AG04450 (cell line): ENCODE measurements at regions not wholly inside any gene's neighbourhood (a gene's known extent, or its start where the extent isn't known, plus 50 kb on each side); places are given as distances from the start of the nearest gene placed in this dataset.

Experiments
- CTCF ChIA-PET: fragments of 300-600, 350-600 bp; formaldehyde crosslinking; extraction: SDS; loops from one replicate; lab custom pipeline; 2022; ENCODE audit warnings: antibody characterized with exemption, inconsistent platforms; lab: Charles Lee
- POLR2A ChIA-PET: fragments of 350-600 bp; formaldehyde crosslinking; extraction: SDS; loops from one replicate; lab custom pipeline; 2021; ENCODE audit warnings: antibody characterized with exemption, inconsistent platforms; lab: Yijun Ruan, JAX
- DNase-seq: peaks from one replicate; pipeline ENCODE4 v3.0.0-alpha.2; 2011; ENCODE audit warnings: low read depth, low spot score
- H3K27ac ChIP-seq: one replicate; pipeline ENCODE4 v1.5.1; 2012; ENCODE audit warnings: low read depth, low read length, control low read depth
- H3K27me3 ChIP-seq: one replicate; pipeline ENCODE4 v1.6.0; 2012; ENCODE audit warnings: low read length; ENCODE audit not compliant: control insufficient read depth, insufficient read depth
- H3K4me3 ChIP-seq: 2 replicates; pipeline ENCODE4 v1.5.1; 2011; ENCODE audit warnings: mild to moderate bottlenecking, low read depth, low read length, control low read depth
- H3K9me3 ChIP-seq: 2 replicates; pipeline ENCODE4 v1.5.1; 2012; ENCODE audit warnings: low read length; ENCODE audit not compliant: control insufficient read depth, insufficient read depth
- CTCF ChIP-seq: IDR thresholded peaks from 2 replicates; pipeline ENCODE4 v1.5.1; 2011; ENCODE audit warnings: low read depth, low read length, control low read depth, inconsistent platforms

- no peak for TF ChIP-seq CTCF
- Histone ChIP-seq H3K4me3 (no peak overlapping the region), H3K9me3 (peaks cover 4% of the 10 kb centered on the region; the same call in 1 of the 2 replicates), H3K27ac (no peak overlapping the region), H3K27me3 (peaks cover 31% of the 10 kb centered on the region)
- CTCF ChIA-PET = no interaction called here
- POLR2A ChIA-PET = no interaction called here
- DNase-seq = no peak
These were observed 204.2 kb downstream of the SH3BP4 start for GRCh38 chr2:235156055-235156454.

- POLR2A ChIA-PET = no interaction called here
- no peak for TF ChIP-seq CTCF
- Histone ChIP-seq H3K27ac (no peak overlapping the region), H3K4me3 (no peak overlapping the region), H3K27me3 (peaks cover 28% of the 10 kb centered on the region), H3K9me3 (peaks cover 4% of the 10 kb centered on the region; the same call in 1 of the 2 replicates)
- DNase-seq = no peak
- CTCF ChIA-PET = no interaction called here
These were observed 206.1 kb downstream of the SH3BP4 start for GRCh38 chr2:235157746-235158482.

- no peak overlapping the region for H3K4me3 ChIP-seq
- no peak overlapping the region for H3K27ac ChIP-seq
- no peak for TF ChIP-seq CTCF
- H3K9me3 ChIP-seq = peaks cover 4% of the 10 kb centered on the region; the same call in 1 of the 2 replicates
- ChIA-PET CTCF (no interaction called here), POLR2A (no interaction called here)
- H3K27me3 ChIP-seq = peaks cover 26% of the 10 kb centered on the region
- DNase-seq = no peak
These were observed 208.5 kb downstream of the SH3BP4 start for GRCh38 chr2:235160281-235160810.

- ChIA-PET CTCF (no interaction called here), POLR2A (no interaction called here)
- H3K27me3 ChIP-seq = peaks cover 18% of the 10 kb centered on the region
- H3K4me3 ChIP-seq = no peak overlapping the region
- H3K27ac ChIP-seq = no peak overlapping the region
- DNase-seq = no peak
- H3K9me3 ChIP-seq = peaks cover 4% of the 10 kb centered on the region; the same call in 1 of the 2 replicates
- no peak for TF ChIP-seq CTCF
These were observed 209.7 kb downstream of the SH3BP4 start for GRCh38 chr2:235161565-235161964.

GRCh38 chr2:235162082-235162836 lies 210.4 kb downstream of the SH3BP4 start:
- H3K9me3 ChIP-seq = peaks cover 4% of the 10 kb centered on the region; the same call in 1 of the 2 replicates
- no peak overlapping the region for H3K4me3 ChIP-seq
- no peak for DNase-seq
- POLR2A ChIA-PET = no interaction called here
- no peak overlapping the region for H3K27ac ChIP-seq
- CTCF ChIA-PET = no interaction called here
- peaks cover 15% of the 10 kb centered on the region for H3K27me3 ChIP-seq
- TF ChIP-seq CTCF = no peak
